KMS-11 (cell line): ENCODE measurements at regions not wholly inside any gene's neighbourhood (a gene's known extent, or its start where the extent isn't known, plus 50 kb on each side); places are given as distances from the start of the nearest gene placed in this dataset.
"Not testable (repeated sequence)": the region's sequence is repeated elsewhere in the genome, so short reads cannot be mapped to it uniquely, and the experiment has no call there.

Experiments
- H2AFZ ChIP-seq: fragments of 200-600 bp; sonication (generic); 2 replicates; pipeline ENCODE4 v1.6.1; 2016; ENCODE audit warnings: antibody characterized with exemption, mixed run types, low read depth
- H3K27ac ChIP-seq: fragments of 200-600 bp; sonication (generic); 2 replicates; pipeline ENCODE4 v1.6.1; 2016; ENCODE audit warnings: mild to moderate bottlenecking, mixed run types
- H3K27me3 ChIP-seq: fragments of 200-600 bp; sonication (generic); 2 replicates; pipeline ENCODE4 v1.6.1; 2017; ENCODE audit warnings: mild to moderate bottlenecking, low read depth, mixed run types, moderate library complexity; ENCODE audit not compliant: insufficient read depth
- H3K36me3 ChIP-seq: fragments of 200-600 bp; sonication (generic); 2 replicates; pipeline ENCODE4 v1.6.1; 2017; ENCODE audit warnings: mild to moderate bottlenecking, mixed run types; ENCODE audit not compliant: insufficient read depth
- H3K4me1 ChIP-seq: fragments of 200-600 bp; sonication (generic); 2 replicates; pipeline ENCODE4 v1.6.1; 2016; ENCODE audit warnings: mild to moderate bottlenecking, low read depth, mixed run types; ENCODE audit not compliant: poor library complexity, severe bottlenecking
- H3K4me2 ChIP-seq: fragments of 200-600 bp; sonication (generic); 2 replicates; pipeline ENCODE4 v1.7.0; 2016; ENCODE audit warnings: mild to moderate bottlenecking, mixed run types
- H3K4me3 ChIP-seq: fragments of 200-600 bp; sonication (generic); IDR thresholded peaks from 2 replicates; pipeline ENCODE4 v1.6.1; 2017; ENCODE audit warnings: low read depth, low read length, mixed read lengths; ENCODE audit not compliant: insufficient read depth
- H3K79me2 ChIP-seq: fragments of 200-600 bp; sonication (generic); 2 replicates; pipeline ENCODE4 v1.6.1; 2016; ENCODE audit warnings: low read depth, mixed run types; ENCODE audit not compliant: insufficient read depth
- H3K9ac ChIP-seq: fragments of 200-600 bp; sonication (generic); 2 replicates; pipeline ENCODE4 v1.6.1; 2016; ENCODE audit warnings: mild to moderate bottlenecking, mixed run types
- H4K20me1 ChIP-seq: fragments of 200-600 bp; sonication (generic); 2 replicates; pipeline ENCODE4 v1.6.1; 2016; ENCODE audit warnings: mild to moderate bottlenecking, mixed run types; ENCODE audit not compliant: insufficient read depth
- TF ChIP-seq, protein P1 (sequence below): fragments of 200-600 bp; sonication (generic); conservative IDR thresholded peaks from 2 replicates; pipeline ENCODE4 v1.6.1; 2017; ENCODE audit warnings: low read depth, mild to moderate bottlenecking, antibody characterized with exemption, low read length, moderate library complexity, mixed read lengths

DNA sequence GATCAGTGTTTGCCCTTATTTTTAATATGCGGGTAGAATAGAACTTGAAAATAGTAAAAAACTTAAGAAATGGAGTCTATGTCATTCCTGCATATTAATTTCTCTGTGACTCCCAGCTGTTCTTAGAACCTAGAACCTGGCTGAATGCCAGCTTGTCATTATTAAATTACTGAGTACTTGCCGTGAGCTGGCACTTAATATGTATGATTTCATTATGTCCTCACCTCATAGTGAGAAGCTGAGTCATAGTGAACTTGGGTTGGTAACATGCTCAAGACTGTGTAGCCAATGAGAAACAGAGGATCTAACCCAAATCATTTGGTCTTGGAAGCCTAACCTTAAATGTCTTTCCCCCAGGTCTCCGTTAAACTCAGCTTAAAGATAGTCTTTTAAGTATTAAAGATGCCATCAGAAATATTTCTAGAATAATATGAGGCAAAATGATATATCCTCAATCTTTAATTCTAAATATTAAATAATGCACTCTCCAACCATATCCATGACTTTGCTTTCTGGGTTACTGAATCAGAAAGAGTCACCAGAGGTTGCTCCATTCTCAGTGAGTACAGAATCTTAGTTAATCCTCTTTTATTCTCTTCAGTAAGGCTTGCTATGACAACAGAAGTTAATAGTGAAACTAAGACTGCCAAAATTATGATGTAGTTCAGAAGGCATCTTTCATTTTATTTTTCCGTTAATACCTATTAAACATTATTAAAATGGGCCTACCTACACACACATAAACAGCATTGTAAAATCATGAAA is 58.6 kb upstream of the TLL1 start:
- Histone ChIP-seq H3K4me2 (no peak overlapping the region), H3K27me3 (no peaks in the 10 kb centered on the region), H3K9ac (no peak overlapping the region), H3K4me1 (no peaks in the 10 kb centered on the region), H4K20me1 (no peaks in the 10 kb centered on the region), H3K4me3 (no peak overlapping the region), H3K27ac (no peak overlapping the region), H2AFZ (no peak overlapping the region), H3K36me3 (no peaks in the 10 kb centered on the region), H3K79me2 (no peaks in the 10 kb centered on the region)
- TF ChIP-seq, protein P1, sequence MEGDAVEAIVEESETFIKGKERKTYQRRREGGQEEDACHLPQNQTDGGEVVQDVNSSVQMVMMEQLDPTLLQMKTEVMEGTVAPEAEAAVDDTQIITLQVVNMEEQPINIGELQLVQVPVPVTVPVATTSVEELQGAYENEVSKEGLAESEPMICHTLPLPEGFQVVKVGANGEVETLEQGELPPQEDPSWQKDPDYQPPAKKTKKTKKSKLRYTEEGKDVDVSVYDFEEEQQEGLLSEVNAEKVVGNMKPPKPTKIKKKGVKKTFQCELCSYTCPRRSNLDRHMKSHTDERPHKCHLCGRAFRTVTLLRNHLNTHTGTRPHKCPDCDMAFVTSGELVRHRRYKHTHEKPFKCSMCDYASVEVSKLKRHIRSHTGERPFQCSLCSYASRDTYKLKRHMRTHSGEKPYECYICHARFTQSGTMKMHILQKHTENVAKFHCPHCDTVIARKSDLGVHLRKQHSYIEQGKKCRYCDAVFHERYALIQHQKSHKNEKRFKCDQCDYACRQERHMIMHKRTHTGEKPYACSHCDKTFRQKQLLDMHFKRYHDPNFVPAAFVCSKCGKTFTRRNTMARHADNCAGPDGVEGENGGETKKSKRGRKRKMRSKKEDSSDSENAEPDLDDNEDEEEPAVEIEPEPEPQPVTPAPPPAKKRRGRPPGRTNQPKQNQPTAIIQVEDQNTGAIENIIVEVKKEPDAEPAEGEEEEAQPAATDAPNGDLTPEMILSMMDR = no peak

DNA sequence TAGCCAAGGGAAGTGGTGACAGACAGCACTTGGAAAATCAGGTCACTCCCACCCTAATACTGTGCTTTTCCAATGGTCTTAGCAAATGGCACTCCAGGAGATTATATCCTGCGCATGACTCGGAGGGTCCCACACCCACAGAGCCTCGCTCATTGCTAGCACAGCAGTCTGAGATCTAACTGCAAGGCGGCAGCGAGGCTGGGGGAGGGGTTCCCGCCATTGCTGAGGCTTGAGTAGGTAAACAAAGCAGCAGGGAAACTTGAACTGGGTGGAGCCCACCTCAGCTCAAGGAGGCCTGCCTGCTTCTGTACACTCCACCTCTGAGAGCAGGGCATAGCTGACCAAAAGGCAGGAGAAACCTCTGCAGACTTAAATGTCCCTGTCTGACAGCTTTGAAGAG is 53.9 kb upstream of the TLL1 start:
- H3K9ac ChIP-seq, H4K20me1 ChIP-seq, H3K27ac ChIP-seq, H3K4me2 ChIP-seq, H2AFZ ChIP-seq, H3K79me2 ChIP-seq, H3K27me3 ChIP-seq, H3K36me3 ChIP-seq, H3K4me3 ChIP-seq, H3K4me1 ChIP-seq: not testable (repeated sequence)
